ENCODE measurements at regions not wholly inside any gene's neighbourhood (a gene's known extent, or its start where the extent isn't known, plus 50 kb on each side); places are given as distances from the start of the nearest gene placed in this dataset.
"Not testable (repeated sequence)": the region's sequence is repeated elsewhere in the genome, so short reads cannot be mapped to it uniquely, and the experiment has no call there.

DNA sequence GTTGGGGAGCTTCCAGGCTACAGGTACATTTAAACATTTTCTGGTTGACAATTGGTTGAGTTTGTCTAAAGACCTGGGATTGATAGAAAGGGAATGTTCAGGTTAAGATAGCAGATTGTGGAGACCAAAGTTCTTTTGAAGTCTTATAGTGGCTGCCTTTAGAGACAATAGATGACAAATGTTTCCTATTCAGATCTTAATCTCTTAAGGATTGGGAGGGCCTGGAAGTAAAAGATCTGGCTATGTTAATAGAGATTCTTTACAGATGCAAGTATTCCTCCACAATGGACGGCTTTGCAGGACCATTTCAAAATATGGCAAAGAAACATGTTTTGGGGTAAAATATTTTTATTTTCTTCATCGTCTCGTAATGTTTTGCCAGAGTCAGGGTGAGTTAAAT, 128.7 kb upstream of the TSC22D1 start:
- not testable (repeated sequence) for H3K4me1 ChIP-seq (ENCODE audit: control insufficient read depth in 5 of 5, insufficient read depth in 5 of 5, low read length in 5 of 5); H3K27me3 ChIP-seq (ENCODE audit: control insufficient read depth in 5 of 5, insufficient read depth in 4 of 5, low read length in 5 of 5); H3K9me3 ChIP-seq (ENCODE audit: control insufficient read depth in 5 of 5, low read length in 5 of 5); H3K27ac ChIP-seq (ENCODE audit: low read depth, low read length); H3K9ac ChIP-seq (ENCODE audit: low read length in 5 of 5); H3K4me3 ChIP-seq (ENCODE audit: low read depth in 1 of 5, low read length in 5 of 5); H3K36me3 ChIP-seq (ENCODE audit: control insufficient read depth in 5 of 5, insufficient read depth in 5 of 5, low read length in 5 of 5)

DNA sequence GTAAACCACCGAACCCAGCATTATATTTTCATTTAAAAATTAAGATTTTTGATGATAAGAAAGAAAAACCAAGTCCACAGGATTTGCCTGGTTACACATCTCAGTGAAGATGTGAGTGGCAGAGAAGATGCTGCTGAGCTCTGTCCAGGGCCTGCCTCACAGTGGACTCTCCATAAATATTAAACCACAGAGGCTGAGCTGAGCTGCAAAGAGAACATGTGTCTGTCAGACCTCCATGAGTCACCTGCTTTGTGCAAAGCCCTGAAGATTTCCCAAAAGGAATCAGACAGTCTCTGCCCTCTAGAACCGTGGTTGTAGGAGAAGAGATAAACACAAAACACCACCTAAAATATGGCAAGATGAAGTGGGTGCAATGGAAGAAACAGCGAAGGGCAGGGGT, 127.2 kb upstream of the TSC22D1 start:
- Histone ChIP-seq H3K27ac (ENCODE audit: low read depth, low read length) (no peak overlapping the region), H3K4me3 (ENCODE audit: low read depth in 1 of 5, low read length in 5 of 5) (no peak overlapping the region), H3K9ac (ENCODE audit: low read length in 5 of 5) (no peak overlapping the region), H3K9me3 (ENCODE audit: control insufficient read depth in 5 of 5, low read length in 5 of 5) (peaks cover 0 to 4% (median 0%) of the 10 kb centered on the region in 5 donors), H3K27me3 (ENCODE audit: control insufficient read depth in 5 of 5, insufficient read depth in 4 of 5, low read length in 5 of 5) (no peaks in the 10 kb centered on the region), H3K36me3 (ENCODE audit: control insufficient read depth in 5 of 5, insufficient read depth in 5 of 5, low read length in 5 of 5) (no peaks in the 10 kb centered on the region), H3K4me1 (ENCODE audit: control insufficient read depth in 5 of 5, insufficient read depth in 5 of 5, low read length in 5 of 5) (no peaks in the 10 kb centered on the region)

DNA sequence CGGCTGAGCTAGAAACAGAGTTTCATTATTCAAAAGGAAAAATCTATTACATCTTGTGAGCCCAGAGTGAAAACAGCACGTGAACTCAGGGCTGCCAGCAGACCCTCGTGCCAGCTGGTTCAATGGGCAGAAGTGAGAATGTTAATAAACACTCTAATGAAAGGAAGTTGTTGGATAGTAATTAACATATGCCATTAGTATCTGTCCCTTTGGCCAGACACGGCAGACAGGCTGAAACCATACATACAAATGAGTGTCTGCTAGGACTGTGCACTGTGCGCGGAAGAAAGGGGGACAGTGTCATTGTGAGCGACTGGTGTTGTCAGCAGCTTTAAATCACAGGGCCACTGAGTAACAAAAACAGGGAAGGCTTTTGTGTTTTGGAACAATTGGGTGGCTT, 121.9 kb upstream of the TSC22D1 start:
- Histone ChIP-seq H3K27ac (ENCODE audit: low read depth, low read length) (no peak overlapping the region), H3K4me3 (ENCODE audit: low read depth in 1 of 5, low read length in 5 of 5) (no peak overlapping the region), H3K9me3 (ENCODE audit: control insufficient read depth in 5 of 5, low read length in 5 of 5) (no peaks in the 10 kb centered on the region), H3K9ac (ENCODE audit: low read length in 5 of 5) (no peak overlapping the region), H3K36me3 (ENCODE audit: control insufficient read depth in 5 of 5, insufficient read depth in 5 of 5, low read length in 5 of 5) (no peaks in the 10 kb centered on the region), H3K4me1 (ENCODE audit: control insufficient read depth in 5 of 5, insufficient read depth in 5 of 5, low read length in 5 of 5) (peaks cover 0 to 20% (median 15%) of the 10 kb centered on the region in 5 donors), H3K27me3 (ENCODE audit: control insufficient read depth in 5 of 5, insufficient read depth in 4 of 5, low read length in 5 of 5) (no peaks in the 10 kb centered on the region)

GRCh38 chr13:44697058-44697457, 120.9 kb upstream of the TSC22D1 start:
- H3K9ac ChIP-seq (ENCODE audit: low read length in 5 of 5): no peak overlapping the region
- no peaks in the 10 kb centered on the region for H3K36me3 ChIP-seq (ENCODE audit: control insufficient read depth in 5 of 5, insufficient read depth in 5 of 5, low read length in 5 of 5)
- no peaks in the 10 kb centered on the region for H3K9me3 ChIP-seq (ENCODE audit: control insufficient read depth in 5 of 5, low read length in 5 of 5)
- no peaks in the 10 kb centered on the region for H3K27me3 ChIP-seq (ENCODE audit: control insufficient read depth in 5 of 5, insufficient read depth in 4 of 5, low read length in 5 of 5)
- H3K27ac ChIP-seq (ENCODE audit: low read depth, low read length): no peak overlapping the region
- H3K4me3 ChIP-seq (ENCODE audit: low read depth in 1 of 5, low read length in 5 of 5): no peak overlapping the region
- H3K4me1 ChIP-seq (ENCODE audit: control insufficient read depth in 5 of 5, insufficient read depth in 5 of 5, low read length in 5 of 5): peaks cover 0 to 24% (median 18%) of the 10 kb centered on the region in 5 donors

- Histone ChIP-seq H3K4me1 (ENCODE audit: control insufficient read depth in 5 of 5, insufficient read depth in 5 of 5, low read length in 5 of 5) (peaks cover 0 to 24% (median 18%) of the 10 kb centered on the region in 5 donors), H3K36me3 (ENCODE audit: control insufficient read depth in 5 of 5, insufficient read depth in 5 of 5, low read length in 5 of 5) (no peaks in the 10 kb centered on the region), H3K27ac (ENCODE audit: low read depth, low read length) (no peak overlapping the region)
Observed at GRCh38 chr13:44695520-44695919, 119.4 kb upstream of the TSC22D1 start.

DNA sequence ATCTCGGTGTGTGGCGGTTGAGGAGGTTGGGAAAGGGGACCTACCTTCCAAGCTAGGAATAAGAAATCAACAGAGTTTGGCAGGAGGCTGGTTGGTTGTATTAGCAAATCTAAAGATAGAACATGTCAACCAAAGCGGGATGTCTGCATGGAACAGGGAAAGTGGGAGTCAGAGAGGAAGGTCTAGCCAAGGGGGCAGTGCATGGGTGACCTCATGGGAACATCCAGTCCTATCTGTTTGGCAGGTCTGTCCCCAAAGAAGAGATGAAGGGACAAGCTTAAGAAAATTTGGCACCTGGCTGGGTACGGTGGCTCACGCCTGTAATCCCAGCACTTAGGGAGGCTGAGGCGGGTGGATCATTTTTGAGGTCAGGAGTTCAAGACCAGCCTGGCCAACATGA, 118.7 kb upstream of the TSC22D1 start:
- Histone ChIP-seq H3K27ac (ENCODE audit: low read depth, low read length) (no peak overlapping the region), H3K9ac (ENCODE audit: low read length in 5 of 5) (no peak overlapping the region), H3K36me3 (ENCODE audit: control insufficient read depth in 5 of 5, insufficient read depth in 5 of 5, low read length in 5 of 5) (no peaks in the 10 kb centered on the region), H3K27me3 (ENCODE audit: control insufficient read depth in 5 of 5, insufficient read depth in 4 of 5, low read length in 5 of 5) (no peaks in the 10 kb centered on the region), H3K9me3 (ENCODE audit: control insufficient read depth in 5 of 5, low read length in 5 of 5) (no peaks in the 10 kb centered on the region), H3K4me1 (ENCODE audit: control insufficient read depth in 5 of 5, insufficient read depth in 5 of 5, low read length in 5 of 5) (peaks cover 0 to 24% (median 18%) of the 10 kb centered on the region in 5 donors), H3K4me3 (ENCODE audit: low read depth in 1 of 5, low read length in 5 of 5) (no peak overlapping the region)

More at GRCh38 chr13:44695520-44695919, 119.4 kb upstream of the TSC22D1 start:
- Histone ChIP-seq H3K27me3 (ENCODE audit: control insufficient read depth in 5 of 5, insufficient read depth in 4 of 5, low read length in 5 of 5) (no peaks in the 10 kb centered on the region), H3K9me3 (ENCODE audit: control insufficient read depth in 5 of 5, low read length in 5 of 5) (no peaks in the 10 kb centered on the region), H3K4me3 (ENCODE audit: low read depth in 1 of 5, low read length in 5 of 5) (no peak overlapping the region), H3K9ac (ENCODE audit: low read length in 5 of 5) (no peak overlapping the region)

DNA sequence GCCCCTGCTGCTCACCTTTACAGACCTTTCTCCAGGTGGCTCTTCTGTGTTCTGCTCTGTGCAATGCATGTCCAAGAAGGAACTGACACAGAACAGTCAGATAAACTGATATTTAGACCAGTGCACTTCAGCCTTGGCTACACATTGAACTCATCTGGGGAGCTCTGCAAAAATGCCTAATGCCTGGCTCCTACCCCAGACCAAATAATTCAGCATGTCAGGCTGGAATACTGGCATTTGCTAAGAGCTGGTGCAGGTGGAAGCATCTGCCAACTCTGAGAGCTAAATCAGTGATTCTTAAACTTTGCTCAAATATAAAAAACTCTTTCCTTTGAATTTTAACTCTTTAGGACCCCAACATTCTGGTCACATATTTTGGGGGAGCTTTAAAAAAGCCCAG, 118.2 kb upstream of the TSC22D1 start:
- peaks cover 0 to 24% (median 18%) of the 10 kb centered on the region in 5 donors for H3K4me1 ChIP-seq (ENCODE audit: control insufficient read depth in 5 of 5, insufficient read depth in 5 of 5, low read length in 5 of 5)

DNA sequence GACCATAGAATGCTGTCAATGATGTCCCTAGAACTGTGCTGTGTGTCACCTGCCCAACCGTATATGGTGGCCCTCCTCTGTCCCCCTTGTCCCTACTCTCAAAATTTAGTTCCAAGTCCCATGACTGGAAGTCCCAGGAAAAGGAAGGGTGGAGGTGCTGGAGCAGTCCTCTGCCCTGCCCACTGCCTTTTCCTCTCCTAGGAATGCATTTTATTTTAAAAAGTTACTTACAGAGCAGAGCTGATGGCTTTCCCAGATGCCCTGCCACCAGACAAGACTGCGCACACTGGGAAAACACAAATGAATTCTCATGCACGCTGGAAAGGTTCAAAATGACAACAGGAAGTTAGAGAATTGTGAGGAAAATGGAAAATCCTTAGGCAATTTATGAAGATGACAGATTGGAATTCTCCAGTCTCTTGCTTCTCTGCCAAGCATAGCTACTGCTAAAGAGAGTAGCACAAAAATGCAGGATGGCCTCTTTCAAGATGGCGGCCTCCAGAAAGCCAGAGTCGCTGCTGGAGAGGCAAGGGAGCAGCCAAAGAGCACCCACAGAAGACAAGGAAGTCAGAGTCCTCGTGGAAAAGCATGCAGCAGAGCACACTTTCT, 117.1 kb upstream of the TSC22D1 start:
- Histone ChIP-seq H3K4me3 (ENCODE audit: low read depth in 1 of 5, low read length in 5 of 5) (no peak overlapping the region), H3K36me3 (ENCODE audit: control insufficient read depth in 5 of 5, insufficient read depth in 5 of 5, low read length in 5 of 5) (no peaks in the 10 kb centered on the region), H3K4me1 (ENCODE audit: control insufficient read depth in 5 of 5, insufficient read depth in 5 of 5, low read length in 5 of 5) (peaks cover 1 to 24% (median 18%) of the 10 kb centered on the region in 5 donors), H3K27me3 (ENCODE audit: control insufficient read depth in 5 of 5, insufficient read depth in 4 of 5, low read length in 5 of 5) (no peaks in the 10 kb centered on the region), H3K9me3 (ENCODE audit: control insufficient read depth in 5 of 5, low read length in 5 of 5) (no peaks in the 10 kb centered on the region), H3K27ac (ENCODE audit: low read depth, low read length) (no peak overlapping the region), H3K9ac (ENCODE audit: low read length in 5 of 5) (no peak overlapping the region)

More for the DNA sequence above, 118.2 kb upstream of the TSC22D1 start:
- H3K4me3 ChIP-seq (ENCODE audit: low read depth in 1 of 5, low read length in 5 of 5): no peak overlapping the region
- no peaks in the 10 kb centered on the region for H3K27me3 ChIP-seq (ENCODE audit: control insufficient read depth in 5 of 5, insufficient read depth in 4 of 5, low read length in 5 of 5)
- H3K9ac ChIP-seq (ENCODE audit: low read length in 5 of 5): no peak overlapping the region
- H3K9me3 ChIP-seq (ENCODE audit: control insufficient read depth in 5 of 5, low read length in 5 of 5): no peaks in the 10 kb centered on the region
- H3K36me3 ChIP-seq (ENCODE audit: control insufficient read depth in 5 of 5, insufficient read depth in 5 of 5, low read length in 5 of 5): no peaks in the 10 kb centered on the region
- H3K27ac ChIP-seq (ENCODE audit: low read depth, low read length): no peak overlapping the region

DNA sequence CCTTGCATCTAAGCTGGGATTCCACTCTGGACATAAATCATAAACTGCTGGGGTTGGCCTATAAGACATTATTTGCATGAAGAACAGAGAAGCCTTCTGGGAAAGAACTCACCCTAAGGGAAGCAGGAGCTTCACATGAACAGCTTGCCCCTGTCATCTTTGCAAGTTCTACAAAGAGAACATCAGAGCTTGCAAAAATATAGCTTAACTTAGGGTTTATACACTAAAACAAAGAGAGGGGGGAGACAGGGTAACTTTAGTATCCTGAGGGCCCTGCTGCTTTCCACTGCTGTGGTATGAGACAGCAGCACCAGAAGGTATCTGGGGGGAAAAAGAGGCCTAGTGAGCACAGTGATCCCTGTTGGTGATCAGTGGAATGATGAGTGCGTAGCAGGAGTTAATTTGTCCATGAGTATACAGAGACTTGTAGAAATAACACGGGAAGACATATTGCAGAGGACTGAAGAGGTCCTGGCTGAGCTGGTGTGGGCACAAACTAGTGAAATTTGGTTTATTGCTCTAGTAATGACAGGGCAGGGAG, 116.1 kb upstream of the TSC22D1 start:
- Histone ChIP-seq H3K27me3 (ENCODE audit: control insufficient read depth in 5 of 5, insufficient read depth in 4 of 5, low read length in 5 of 5) (no peaks in the 10 kb centered on the region), H3K9me3 (ENCODE audit: control insufficient read depth in 5 of 5, low read length in 5 of 5) (no peaks in the 10 kb centered on the region), H3K4me3 (ENCODE audit: low read depth in 1 of 5, low read length in 5 of 5) (no peak overlapping the region), H3K36me3 (ENCODE audit: control insufficient read depth in 5 of 5, insufficient read depth in 5 of 5, low read length in 5 of 5) (no peaks in the 10 kb centered on the region), H3K27ac (ENCODE audit: low read depth, low read length) (no peak overlapping the region), H3K9ac (ENCODE audit: low read length in 5 of 5) (no peak overlapping the region), H3K4me1 (ENCODE audit: control insufficient read depth in 5 of 5, insufficient read depth in 5 of 5, low read length in 5 of 5) (peaks cover 1 to 17% (median 10%) of the 10 kb centered on the region in 5 donors)

GRCh38 chr13:44690376-44690775, 114.2 kb upstream of the TSC22D1 start:
- H3K9me3 ChIP-seq (ENCODE audit: control insufficient read depth in 5 of 5, low read length in 5 of 5): no peaks in the 10 kb centered on the region
- H3K36me3 ChIP-seq (ENCODE audit: control insufficient read depth in 5 of 5, insufficient read depth in 5 of 5, low read length in 5 of 5): no peaks in the 10 kb centered on the region
- no peaks in the 10 kb centered on the region for H3K27me3 ChIP-seq (ENCODE audit: control insufficient read depth in 5 of 5, insufficient read depth in 4 of 5, low read length in 5 of 5)
- H3K27ac ChIP-seq (ENCODE audit: low read depth, low read length): no peak overlapping the region
- no peak overlapping the region for H3K4me3 ChIP-seq (ENCODE audit: low read depth in 1 of 5, low read length in 5 of 5)
- peaks cover 0 to 24% (median 4%) of the 10 kb centered on the region in 5 donors for H3K4me1 ChIP-seq (ENCODE audit: control insufficient read depth in 5 of 5, insufficient read depth in 5 of 5, low read length in 5 of 5)
- H3K9ac ChIP-seq (ENCODE audit: low read length in 5 of 5): no peak overlapping the region
